Adipose tissue (tissue), 3 donors: ENCODE measurements at regions not wholly inside any gene's neighbourhood (a gene's known extent, or its start where the extent isn't known, plus 50 kb on each side); places are given as distances from the start of the nearest gene placed in this dataset.
"Not testable (repeated sequence)": the region's sequence is repeated elsewhere in the genome, so short reads cannot be mapped to it uniquely, and the experiment has no call there.

Source experiments
- H3K27ac ChIP-seq: one replicate; pipeline ENCODE4 v1.5.1; 2013; ENCODE audit warnings: low read depth, low read length
- WGBS, 3 donors: extraction: QIAGEN DNeasy Blood & Tissue Kit; methylation state at CpG; one replicate each; pipeline ENCODE4 v1.1.7; 2013; 5-methylcytosine and 5-hydroxymethylcytosine counted together
- donor health status: healthy with polysubstance abuse.
- donor health status: Bipolar disorder and iron deficiency.
- donor health status: healthy.

DNA sequence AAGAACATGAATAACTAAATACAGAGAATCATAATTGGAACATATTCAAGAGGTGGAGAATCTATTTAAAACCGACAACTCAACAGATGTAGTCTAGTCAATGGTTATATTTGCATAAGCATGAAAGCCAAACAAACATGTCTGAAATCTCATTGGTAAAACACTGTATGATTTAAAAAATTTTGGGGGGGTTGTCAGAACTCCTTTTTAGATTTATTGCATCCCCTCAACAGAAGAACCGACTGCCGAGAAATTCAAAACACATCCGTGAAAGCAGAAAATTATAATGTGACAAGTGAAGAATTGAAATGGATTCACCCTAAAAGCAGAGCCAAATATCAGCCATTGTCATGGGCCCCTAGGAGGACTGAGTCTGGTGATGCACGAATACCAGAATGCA, 633.4 kb upstream of the KCNMB2 start:
- 91 to 94% (median 94%) methylated on average over 5 of the region's 5 CpGs for WGBS, 3 donors
- no peak overlapping the region for H3K27ac ChIP-seq

GRCh38 chr3:177904621-177905020, 631.6 kb upstream of the KCNMB2 start:
- H3K27ac ChIP-seq = no peak overlapping the region

DNA sequence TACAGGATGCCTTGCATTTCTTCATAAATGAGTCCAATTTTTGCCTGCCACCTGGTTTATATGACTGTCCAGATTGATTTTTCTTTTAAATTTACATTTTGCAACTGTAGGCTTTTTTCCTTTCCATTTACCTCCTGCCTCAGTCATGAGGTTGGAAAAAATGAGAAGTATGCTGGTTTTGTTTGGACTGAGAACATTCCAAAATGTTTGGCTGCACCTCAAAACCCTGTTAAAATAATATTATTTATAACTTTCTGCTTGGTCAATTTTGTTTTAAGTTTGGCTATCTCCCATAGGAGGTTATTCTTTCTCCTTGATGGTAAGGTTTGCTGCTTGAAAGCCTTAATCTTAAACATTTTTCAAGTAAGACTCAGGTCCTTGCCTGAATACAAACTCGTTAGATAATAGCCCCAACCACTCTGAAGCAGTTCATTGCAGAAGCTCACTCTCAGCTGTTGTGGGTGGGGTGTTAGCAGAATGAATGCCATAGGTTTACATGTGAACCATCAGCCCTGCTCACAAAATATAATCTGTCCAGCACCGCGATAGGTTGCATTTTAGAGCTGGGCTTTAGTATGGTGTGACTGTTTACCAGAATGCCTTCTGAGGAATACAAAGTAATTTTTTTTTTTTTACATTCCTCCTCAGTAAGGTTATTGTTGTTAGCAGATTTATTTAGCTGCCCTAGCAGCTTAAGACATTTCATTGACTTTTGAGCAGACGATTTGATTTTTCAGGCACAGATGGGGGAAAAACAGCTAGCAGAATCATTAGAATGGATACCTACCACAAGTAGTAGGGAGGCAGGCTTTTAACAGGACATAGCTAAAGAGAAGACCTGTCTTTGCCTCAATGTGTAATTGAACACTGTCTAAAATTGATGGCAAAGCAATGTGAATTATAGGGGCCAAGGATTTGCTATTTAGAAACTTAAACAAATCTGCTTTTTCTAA, 630.8 kb upstream of the KCNMB2 start:
- 55 to 67% (median 60%) methylated on average over 4 of the region's 4 CpGs for WGBS, 3 donors
- H3K27ac ChIP-seq = no peak overlapping the region

DNA sequence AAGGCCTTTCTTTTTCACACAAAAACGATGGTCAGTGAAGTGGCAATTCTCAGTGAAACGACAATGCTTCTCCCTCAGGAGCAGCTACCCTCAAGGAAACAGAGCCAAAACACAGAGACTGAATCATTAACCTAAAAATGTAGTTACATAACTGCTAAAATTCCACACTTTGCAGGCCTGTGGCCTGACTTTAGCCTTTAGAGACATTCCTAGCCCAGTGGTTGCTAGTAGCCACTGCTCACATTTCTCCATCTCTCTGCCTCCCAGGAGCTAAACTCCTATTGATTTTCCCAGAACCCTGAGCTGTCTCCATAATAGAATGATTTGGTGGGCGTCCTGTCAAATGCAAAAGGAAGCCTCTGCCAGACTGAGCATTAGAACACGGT, 630.1 kb upstream of the KCNMB2 start:
- 47 to 59% (median 48%) methylated on average over 4 of the region's 4 CpGs for WGBS, 3 donors

DNA sequence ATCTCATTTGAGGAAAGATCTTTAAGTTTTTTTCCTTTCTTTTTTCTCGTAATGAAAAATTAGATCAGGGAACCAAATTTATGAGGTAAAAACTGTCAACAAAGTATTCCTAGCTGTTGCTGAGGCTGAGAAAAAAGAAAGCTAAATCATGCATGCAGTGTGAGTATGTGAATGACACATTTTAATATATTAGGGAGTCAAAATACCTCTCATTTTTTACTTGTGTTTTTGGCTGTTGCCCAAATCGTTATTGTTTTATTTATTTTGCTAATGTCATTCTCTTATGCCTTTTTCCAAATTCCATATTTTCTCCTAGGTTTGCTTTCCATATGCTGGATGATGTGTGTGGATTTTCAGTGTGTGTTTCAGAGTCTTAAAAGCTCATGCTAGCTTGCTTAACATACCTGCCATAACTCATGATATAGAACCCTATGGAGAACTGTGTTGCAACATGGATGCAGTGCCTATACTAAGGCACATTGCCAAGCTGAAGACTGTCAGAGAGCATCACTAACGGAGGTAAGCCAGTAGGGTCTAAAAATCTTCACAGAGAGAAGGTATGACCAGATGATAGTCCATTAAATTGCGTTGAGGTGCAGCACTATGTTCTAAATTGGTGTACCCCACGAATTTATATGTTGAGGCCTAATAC, 629.5 kb upstream of the KCNMB2 start:
- no peak overlapping the region for H3K27ac ChIP-seq
- 64 to 83% (median 76%) methylated on average over 5 of the region's 5 CpGs for WGBS, 3 donors

More for the DNA sequence above, 630.1 kb upstream of the KCNMB2 start:
- no peak overlapping the region for H3K27ac ChIP-seq

GRCh38 chr3:177909530-177909929, 626.7 kb upstream of the KCNMB2 start:
- 89 to 98% (median 98%) methylated on average over 6 of the region's 6 CpGs for WGBS, 3 donors
- H3K27ac ChIP-seq = not testable (repeated sequence)

DNA sequence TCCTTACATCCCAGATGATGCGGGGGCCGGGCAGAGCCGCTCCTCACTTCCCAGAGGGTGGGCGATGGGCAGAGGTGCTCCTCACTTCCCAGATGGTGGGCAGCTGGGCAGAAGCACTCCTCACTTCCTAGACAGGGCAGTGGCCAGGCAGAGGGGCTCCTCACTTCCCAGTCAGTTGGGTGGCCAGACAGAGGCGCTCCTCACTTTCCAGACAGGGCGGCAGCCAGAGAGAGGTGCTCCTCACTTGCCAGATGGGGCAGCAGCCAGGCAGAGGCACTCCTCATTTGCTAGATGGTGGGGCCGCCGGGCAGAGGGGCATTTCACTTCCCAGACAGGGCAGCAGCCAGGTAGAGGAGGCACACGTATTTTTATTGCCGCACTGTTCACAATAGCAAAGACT, 622.0 kb upstream of the KCNMB2 start:
- no peak overlapping the region for H3K27ac ChIP-seq
- WGBS, 3 donors = 90 to 99% (median 98%) methylated on average over 10 of the region's 10 CpGs

DNA sequence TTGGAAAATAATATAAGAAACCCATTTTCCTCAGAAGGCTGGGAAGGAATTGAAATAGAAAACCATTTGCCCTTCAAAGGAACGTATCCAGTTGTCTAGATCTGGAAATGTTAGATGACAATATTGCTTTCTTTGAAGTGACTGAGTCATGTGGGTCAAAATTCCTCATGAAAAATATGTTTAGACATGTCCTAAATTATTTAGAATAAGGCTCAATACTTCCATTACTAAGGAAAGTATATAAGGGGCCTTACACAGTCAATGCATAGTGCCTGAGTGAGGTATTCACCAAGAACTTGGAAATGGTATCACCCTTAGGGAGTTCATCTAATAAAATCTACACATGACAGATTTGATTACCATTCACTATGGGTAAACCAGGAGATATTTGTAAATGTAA, 619.8 kb upstream of the KCNMB2 start:
- 78 to 91% (median 90%) methylated on average over 1 of the region's 1 CpG for WGBS, 3 donors
- no peak overlapping the region for H3K27ac ChIP-seq

- H3K27ac ChIP-seq = no peak overlapping the region
- 91 to 96% (median 94%) methylated on average over 8 of the region's 8 CpGs for WGBS, 3 donors
These were observed 618.9 kb upstream of the KCNMB2 start for GRCh38 chr3:177917234-177917861.

DNA sequence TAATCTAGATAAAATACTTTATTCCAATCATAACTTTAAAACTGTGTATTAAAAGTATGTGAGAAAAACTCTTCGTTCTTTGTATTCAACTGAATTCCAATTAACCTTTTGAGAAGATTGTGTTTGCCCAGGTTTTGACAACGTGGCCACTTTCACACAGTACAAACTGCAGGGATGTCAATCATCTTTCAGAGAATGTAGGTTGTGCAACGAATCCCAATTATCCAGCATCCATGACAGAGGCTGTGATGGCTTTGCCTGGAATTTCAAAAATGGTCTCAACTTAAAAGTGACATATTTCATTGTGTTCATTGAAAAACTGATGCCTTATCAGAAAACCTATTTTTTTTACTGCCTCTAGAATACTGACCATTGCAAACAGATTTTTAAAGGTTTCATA, 615.1 kb upstream of the KCNMB2 start:
- 39 to 93% (median 91%) methylated on average over 3 of the region's 3 CpGs for WGBS, 3 donors
- no peak overlapping the region for H3K27ac ChIP-seq

- 90 to 97% (median 96%) methylated on average over 2 of the region's 2 CpGs for WGBS, 3 donors
These were observed 612.0 kb upstream of the KCNMB2 start for GRCh38 chr3:177924261-177924660.

GRCh38 chr3:177928172-177928873, 607.9 kb upstream of the KCNMB2 start:
- no peak overlapping the region for H3K27ac ChIP-seq
- 69 to 80% (median 72%) methylated on average over 6 of the region's 6 CpGs for WGBS, 3 donors

More at GRCh38 chr3:177924261-177924660, 612.0 kb upstream of the KCNMB2 start:
- H3K27ac ChIP-seq = no peak overlapping the region

DNA sequence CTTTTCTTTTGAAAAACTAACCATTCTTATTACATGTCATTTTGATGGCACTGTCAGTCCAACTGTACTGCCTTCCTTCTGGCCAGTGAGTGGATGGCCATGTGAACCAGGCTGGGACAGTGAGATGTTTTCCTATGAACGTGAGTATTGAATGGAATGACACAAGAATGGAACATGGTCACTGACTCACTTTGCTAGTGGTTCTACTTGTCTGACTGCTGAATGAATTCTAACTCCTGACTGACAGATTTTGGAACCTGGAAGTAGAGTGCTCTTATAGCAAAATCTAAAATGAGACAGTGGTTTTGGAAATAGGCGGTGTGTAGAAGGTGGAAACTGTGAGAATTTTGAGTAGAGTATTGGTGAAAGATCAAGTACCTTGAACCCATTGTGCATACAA, 606.9 kb upstream of the KCNMB2 start:
- WGBS, 3 donors = 84 to 97% (median 94%) methylated on average over 2 of the region's 2 CpGs

DNA sequence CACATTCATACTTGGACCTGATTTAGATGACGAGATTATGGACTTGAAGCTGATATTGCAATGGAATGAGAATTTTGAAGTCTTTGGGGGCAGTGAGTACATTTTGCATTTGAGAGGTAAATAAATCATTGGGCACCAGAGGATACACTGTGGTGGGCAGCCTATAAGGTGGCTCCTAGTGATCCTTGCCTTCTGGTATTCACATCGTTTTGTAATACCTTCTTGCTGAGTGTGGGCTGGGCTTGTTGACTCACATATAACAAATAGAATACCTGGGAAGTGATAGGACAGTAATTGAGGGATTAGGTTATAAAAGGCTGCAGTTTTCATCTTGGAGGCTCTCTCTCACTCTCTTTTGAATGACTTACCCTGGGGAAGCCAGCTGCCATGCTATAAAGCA, 605.5 kb upstream of the KCNMB2 start:
- 85 to 95% (median 88%) methylated on average over 2 of the region's 2 CpGs for WGBS, 3 donors
- no peak overlapping the region for H3K27ac ChIP-seq

More for the DNA sequence above, 606.9 kb upstream of the KCNMB2 start:
- H3K27ac ChIP-seq = no peak overlapping the region

GRCh38 chr3:177931346-177931745, 604.9 kb upstream of the KCNMB2 start:
- no peak overlapping the region for H3K27ac ChIP-seq
- WGBS, 3 donors = 53 to 70% (median 58%) methylated on average over 2 of the region's 2 CpGs

DNA sequence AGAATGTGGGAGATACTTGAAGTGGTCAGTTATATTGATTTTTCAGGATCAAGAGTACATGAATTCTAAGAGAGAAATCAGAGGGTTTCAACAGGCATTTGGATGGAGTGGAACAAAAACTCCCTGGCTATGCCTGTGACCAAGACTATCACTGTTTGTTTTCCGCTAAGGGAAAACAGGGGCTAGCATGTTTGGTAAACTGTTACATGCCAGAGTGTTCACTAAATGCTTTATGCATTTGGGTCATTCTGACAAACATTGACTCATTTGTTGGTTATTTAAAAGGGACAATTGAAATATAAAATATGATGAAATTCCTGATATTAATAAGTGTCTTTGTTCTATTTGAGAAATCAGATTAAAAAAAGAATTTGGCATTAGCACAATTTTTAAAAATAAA, 603.9 kb upstream of the KCNMB2 start:
- 87 to 97% (median 94%) methylated on average over 1 of the region's 1 CpG for WGBS, 3 donors
- no peak overlapping the region for H3K27ac ChIP-seq

GRCh38 chr3:177932750-177933660, 603.2 kb upstream of the KCNMB2 start:
- H3K27ac ChIP-seq = no peak overlapping the region
- WGBS, 3 donors = 56 to 80% (median 62%) methylated on average over 5 of the region's 5 CpGs
